Lung (tissue), 11 donors: ENCODE measurements at regions not wholly inside any gene's neighbourhood (a gene's known extent, or its start where the extent isn't known, plus 50 kb on each side); places are given as distances from the start of the nearest gene placed in this dataset.
A peak's percentile ranks its signal among the peaks of the same experiment; 100 is the strongest.

Source experiments
- ATAC-seq: fragments of 200-7000 bp; cut with Tn5 transposase; one replicate; pipeline ENCODE4 v1.9.1; 2020; ENCODE audit warnings: moderate number of reproducible peaks; ENCODE audit not compliant: insufficient read depth, low FRiP score
- DNase-seq, 3 donors: peaks; one replicate each; pipeline ENCODE4 v3.0.0-alpha.2; 2013 to 2017
- H3K27ac ChIP-seq, 2 donors: one replicate each; pipeline ENCODE4 v1.5.1; 2013; ENCODE audit warnings: mild to moderate bottlenecking in 2 of 2, moderate library complexity in 2 of 2, control low read depth in 1 of 2, inconsistent platforms in 1 of 2, low read depth in 1 of 2, low read length in 1 of 2
- H3K27me3 ChIP-seq, 3 donors: one replicate each; pipeline ENCODE4 v1.5.1; 2013; ENCODE audit warnings: low read length in 2 of 3; ENCODE audit not compliant: control insufficient read depth in 3 of 3, insufficient read depth in 3 of 3
- H3K36me3 ChIP-seq, 4 donors: one replicate each; pipeline ENCODE4 v1.5.1; 2013; ENCODE audit warnings: low read length in 4 of 4, mild to moderate bottlenecking in 1 of 4, moderate library complexity in 1 of 4; ENCODE audit not compliant: control insufficient read depth in 4 of 4, insufficient read depth in 4 of 4
- H3K4me1 ChIP-seq, 5 donors: one replicate each; pipeline ENCODE4 v1.5.1; 2013; ENCODE audit warnings: low read length in 5 of 5, mild to moderate bottlenecking in 2 of 5, moderate library complexity in 1 of 5; ENCODE audit not compliant: control insufficient read depth in 5 of 5, insufficient read depth in 5 of 5
- H3K4me3 ChIP-seq: one replicate; pipeline ENCODE4 v1.5.1; 2013; ENCODE audit warnings: mild to moderate bottlenecking, control low read depth, moderate library complexity
- H3K9ac ChIP-seq, 2 donors: one replicate each; pipeline ENCODE4 v1.5.1; 2013; ENCODE audit warnings: low read length in 2 of 2, control low read depth in 1 of 2; ENCODE audit not compliant: insufficient read depth in 1 of 2
- H3K9me3 ChIP-seq, 4 donors: one replicate each; pipeline ENCODE4 v1.5.1; 2013; ENCODE audit warnings: low read length in 3 of 4, mild to moderate bottlenecking in 1 of 4, moderate library complexity in 1 of 4; ENCODE audit not compliant: control insufficient read depth in 4 of 4, insufficient read depth in 3 of 4
- CTCF ChIP-seq: IDR thresholded peaks from 2 replicates; pipeline ENCODE4 v1.5.1; 2012; ENCODE audit warnings: mild to moderate bottlenecking; ENCODE audit errors: control extremely low read depth, extremely low read depth
- WGBS, 2 donors: extraction: QIAGEN DNeasy Blood & Tissue Kit; methylation state at CpG; one replicate each; pipeline ENCODE4 v1.1.7; 2013; 5-methylcytosine and 5-hydroxymethylcytosine counted together
- donor health status: control.
- donor health status: control.
- donor health status: Bipolar disorder and iron deficiency.
- donor health status: healthy.
- donor health status: DM: yes; HTN: yes; CAD: no.

DNA sequence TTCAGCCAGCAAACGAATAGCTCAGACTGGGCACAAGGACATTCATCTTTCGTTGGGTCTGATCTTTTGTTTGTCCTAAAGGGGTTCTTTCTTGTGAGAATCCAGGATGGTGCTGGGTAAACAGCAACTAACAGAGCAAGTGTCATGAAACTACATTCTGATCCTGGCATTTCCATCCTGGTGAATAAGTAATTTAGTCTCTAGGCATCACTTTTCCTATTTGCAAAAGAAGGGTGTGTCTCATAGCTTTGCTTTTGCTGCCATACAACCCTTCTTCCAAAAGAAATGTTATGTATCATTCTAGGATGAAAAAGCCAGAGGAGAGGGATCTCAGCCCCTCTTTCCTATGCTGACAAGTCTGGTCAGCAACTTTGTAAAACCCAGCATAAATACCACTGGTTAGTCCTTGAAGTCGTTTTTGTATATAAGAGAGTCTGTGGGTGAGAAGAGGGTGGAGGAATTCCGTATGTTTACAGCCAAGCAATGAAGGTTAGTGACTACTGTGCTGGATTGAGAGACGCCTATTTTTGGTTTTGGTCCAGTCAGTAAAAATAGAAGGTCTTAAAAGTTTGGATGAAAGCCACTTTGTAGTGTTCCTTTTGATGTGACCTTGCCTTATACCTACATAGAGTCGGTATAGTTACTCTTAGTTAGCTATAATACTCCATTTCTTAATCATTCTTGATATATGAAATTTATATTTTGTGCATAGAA is 88.4 kb upstream of the SLC25A13 start:
- 48 to 66% methylated on average over 6 of the region's 6 CpGs for WGBS, 2 donors
- H3K9me3 ChIP-seq, result no peaks in the 10 kb centered on the region
- no peak overlapping the region for H3K4me3 ChIP-seq
- ATAC-seq (no peak), DNase-seq (no peak)
- H3K4me1 ChIP-seq, result peaks cover 0 to 5% (median 0%) of the 10 kb centered on the region in 5 donors
- no peaks in the 10 kb centered on the region for H3K27me3 ChIP-seq
- H3K36me3 ChIP-seq, result no peaks in the 10 kb centered on the region
- H3K9ac ChIP-seq, result no peak overlapping the region
- H3K27ac ChIP-seq, result peak overlapping the region in 1 of 2 donors; percentile 9
- no peak for TF ChIP-seq CTCF

- Histone ChIP-seq H3K9me3 (no peaks in the 10 kb centered on the region), H3K27ac (no peak overlapping the region), H3K27me3 (no peaks in the 10 kb centered on the region), H3K36me3 (no peaks in the 10 kb centered on the region), H3K4me3 (no peak overlapping the region), H3K4me1 (peaks cover 0 to 5% (median 0%) of the 10 kb centered on the region in 5 donors), H3K9ac (no peak overlapping the region)
- ATAC-seq (no peak), DNase-seq (no peak)
- TF ChIP-seq CTCF, result no peak
- WGBS, 2 donors, result 86 to 89% methylated on average over 9 of the region's 9 CpGs
These were observed 87.0 kb upstream of the SLC25A13 start for GRCh38 chr7:96408881-96409280.

DNA sequence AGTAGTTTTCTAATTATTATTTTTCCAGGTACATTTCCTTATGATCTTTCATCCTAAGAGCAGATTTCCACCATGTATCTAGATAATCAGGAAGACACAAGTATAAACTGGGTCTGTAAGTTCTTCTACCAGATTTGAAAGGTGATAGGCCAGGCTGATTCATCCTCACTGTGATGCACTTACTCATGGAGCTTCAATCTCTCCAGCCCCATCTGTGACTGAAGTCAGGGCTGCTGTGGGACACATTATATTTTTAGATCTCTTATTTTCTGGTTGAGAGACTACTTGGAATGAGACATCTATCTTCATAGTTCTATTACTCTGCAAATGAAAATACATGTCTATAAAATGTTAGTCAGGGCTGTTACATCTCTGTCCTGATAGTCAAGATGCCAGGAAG is 85.5 kb upstream of the SLC25A13 start:
- Histone ChIP-seq H3K4me1 (peaks cover 0 to 5% (median 0%) of the 10 kb centered on the region in 5 donors), H3K36me3 (no peaks in the 10 kb centered on the region), H3K4me3 (no peak overlapping the region), H3K9ac (no peak overlapping the region), H3K9me3 (no peaks in the 10 kb centered on the region), H3K27ac (no peak overlapping the region), H3K27me3 (no peaks in the 10 kb centered on the region)
- DNase-seq (no peak), ATAC-seq (no peak)
- no peak for TF ChIP-seq CTCF

GRCh38 chr7:96402913-96403312 is 81.0 kb upstream of the SLC25A13 start:
- DNase-seq (no peak), ATAC-seq (no peak)
- H3K4me3 ChIP-seq, result no peak overlapping the region
- no peak overlapping the region for H3K27ac ChIP-seq
- H3K27me3 ChIP-seq, result no peaks in the 10 kb centered on the region
- no peaks in the 10 kb centered on the region for H3K36me3 ChIP-seq
- H3K9ac ChIP-seq, result no peak overlapping the region
- no peak for TF ChIP-seq CTCF
- WGBS, 2 donors, result 79 to 95% methylated on average over 1 of the region's 1 CpG
- H3K4me1 ChIP-seq, result no peaks in the 10 kb centered on the region
- no peaks in the 10 kb centered on the region for H3K9me3 ChIP-seq
